ENCODE measurements at regions not wholly inside any gene's neighbourhood (a gene's known extent, or its start where the extent isn't known, plus 50 kb on each side); places are given as distances from the start of the nearest gene placed in this dataset.
A peak's percentile ranks its signal among the peaks of the same experiment; 100 is the strongest.
"Not testable (repeated sequence)": the region's sequence is repeated elsewhere in the genome, so short reads cannot be mapped to it uniquely, and the experiment has no call there.

GRCh38 chr9:39665020-39665419, 309.6 kb downstream of the SPATA31A1 start:
- not testable (repeated sequence) for DNase-seq (ENCODE audit: low read depth in 2 of 2)

DNA sequence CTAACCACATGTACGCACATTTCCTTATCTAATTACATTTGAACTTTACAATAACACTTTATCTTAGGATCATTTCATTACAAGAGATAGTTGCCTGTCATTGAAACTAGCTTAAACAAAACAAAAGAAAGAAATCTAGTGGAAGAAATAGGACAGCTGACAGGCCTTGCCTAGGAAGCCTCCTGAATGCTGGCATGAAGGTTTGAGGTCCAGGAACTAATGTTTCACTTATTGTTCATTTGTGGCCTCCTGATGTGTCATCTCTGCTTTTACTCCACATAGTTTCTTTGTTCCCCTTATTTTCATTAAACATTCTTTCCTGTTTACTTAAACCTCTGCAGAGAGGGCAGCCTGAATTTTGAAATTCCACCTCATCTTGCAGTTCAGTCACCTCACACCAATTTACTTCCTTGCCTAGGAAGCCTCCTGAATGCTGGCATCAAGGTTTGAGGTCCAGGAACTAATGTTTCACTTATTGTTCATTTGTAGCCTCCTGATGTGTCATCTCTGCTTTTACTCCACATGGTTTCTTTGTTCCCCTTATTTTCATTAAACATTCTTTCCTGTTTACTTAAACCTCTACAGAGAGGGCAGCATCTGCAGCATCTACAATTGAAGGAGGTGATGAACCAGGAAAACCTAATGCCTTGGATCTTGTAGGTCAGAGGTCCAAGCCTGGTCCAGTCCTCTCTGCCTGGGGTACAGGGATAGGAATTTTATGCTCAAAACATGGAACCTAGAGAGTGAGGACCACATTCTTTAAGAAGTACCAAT, 319.2 kb downstream of the SPATA31A1 start:
- not testable (repeated sequence) for DNase-seq (ENCODE audit: low read depth in 2 of 2)

DNA sequence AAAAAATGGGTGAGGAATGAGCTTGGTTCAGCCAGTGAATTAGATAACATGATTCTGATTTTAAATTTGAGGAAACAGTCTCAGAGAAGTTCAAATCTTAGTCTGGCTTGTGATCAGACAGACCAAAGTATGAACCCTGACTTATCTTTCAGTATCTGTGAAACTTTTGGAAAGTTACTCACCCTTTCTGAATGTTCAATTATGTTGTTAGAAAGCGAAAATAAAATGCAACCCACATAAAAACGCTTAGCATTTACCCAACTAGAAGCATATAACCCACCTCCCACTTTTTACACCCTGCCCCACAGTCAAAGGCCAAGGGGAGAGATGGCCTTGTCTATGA, 319.7 kb downstream of the SPATA31A1 start:
- not testable (repeated sequence) for DNase-seq (ENCODE audit: low read depth in 2 of 2)

DNA sequence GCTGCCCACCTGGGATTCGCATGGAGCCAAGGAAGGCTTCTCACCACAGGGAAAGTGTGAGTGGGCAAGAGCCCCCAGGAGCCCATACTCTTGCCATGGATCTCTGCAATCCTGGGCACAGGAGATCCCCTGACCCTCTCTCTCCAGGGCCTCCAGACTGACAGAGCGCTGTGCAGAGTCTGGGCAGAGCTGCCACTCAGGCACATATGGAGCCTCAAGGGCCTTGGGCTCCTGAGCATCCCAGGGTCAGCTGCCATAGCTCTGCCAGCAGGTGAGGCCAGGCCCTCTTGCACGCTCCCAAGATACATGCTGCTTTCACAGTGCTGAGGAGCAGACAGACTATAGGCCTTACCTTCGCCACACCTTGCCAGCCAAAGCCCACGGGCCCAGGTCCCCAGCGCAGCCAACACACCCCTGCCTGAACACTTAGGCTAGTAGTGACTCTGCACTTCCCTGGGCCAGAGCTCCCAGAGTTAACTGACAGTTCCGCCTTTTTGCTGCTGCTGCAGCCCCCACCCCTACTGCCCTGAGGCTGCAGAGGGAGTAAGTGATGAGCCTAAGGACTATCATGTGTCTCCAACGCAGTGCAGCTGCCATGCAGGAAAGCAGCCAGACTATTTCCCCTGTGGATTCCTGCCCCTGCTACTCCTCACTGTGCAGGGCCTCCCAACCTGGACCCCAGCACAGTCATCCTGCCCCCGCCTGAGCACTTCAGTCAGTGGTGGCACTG, 323.2 kb downstream of the SPATA31A1 start:
- not testable (repeated sequence) for DNase-seq (ENCODE audit: low read depth in 2 of 2)

GRCh38 chr9:39680694-39681401, 325.4 kb downstream of the SPATA31A1 start:
- DNase-seq (ENCODE audit: low read depth in 2 of 2), result not testable (repeated sequence)

- DNase-seq (ENCODE audit: low read depth in 2 of 2), result not testable (repeated sequence)
Observed at GRCh38 chr9:39728862-39729261, 373.4 kb downstream of the SPATA31A1 start.

GRCh38 chr9:39744898-39745297, 389.4 kb downstream of the SPATA31A1 start:
- not testable (repeated sequence) for DNase-seq (ENCODE audit: low read depth in 2 of 2)

- DNase-seq (ENCODE audit: low read depth in 2 of 2), result not testable (repeated sequence)
Observed at GRCh38 chr9:39775570-39775969, 420.1 kb downstream of the SPATA31A1 start.

DNA sequence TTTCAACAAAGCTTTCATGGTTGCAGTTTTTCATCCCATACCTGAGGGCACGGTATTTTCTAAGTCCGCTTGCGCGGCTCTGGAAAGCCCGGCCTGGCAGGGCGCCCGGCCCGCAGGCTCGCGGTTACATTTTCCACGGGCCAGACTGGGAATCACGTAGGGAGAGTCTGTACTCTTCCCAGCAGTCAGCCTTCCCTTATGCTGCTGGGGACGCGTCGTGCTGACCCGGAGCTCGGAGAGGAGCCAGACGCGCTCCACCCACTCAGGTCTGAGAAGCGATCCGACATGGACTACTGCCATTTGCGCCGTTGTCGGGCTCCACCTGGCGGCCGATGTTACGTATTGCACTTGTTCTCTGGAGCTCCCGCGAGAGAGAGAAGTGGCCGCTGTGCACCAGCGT, 435.9 kb downstream of the SPATA31A1 start:
- DNase-seq (ENCODE audit: low read depth in 2 of 2), result not testable (repeated sequence)

- not testable (repeated sequence) for DNase-seq (ENCODE audit: low read depth in 2 of 2)
Observed at GRCh38 chr9:39797935-39798334, 442.5 kb downstream of the SPATA31A1 start.

DNA sequence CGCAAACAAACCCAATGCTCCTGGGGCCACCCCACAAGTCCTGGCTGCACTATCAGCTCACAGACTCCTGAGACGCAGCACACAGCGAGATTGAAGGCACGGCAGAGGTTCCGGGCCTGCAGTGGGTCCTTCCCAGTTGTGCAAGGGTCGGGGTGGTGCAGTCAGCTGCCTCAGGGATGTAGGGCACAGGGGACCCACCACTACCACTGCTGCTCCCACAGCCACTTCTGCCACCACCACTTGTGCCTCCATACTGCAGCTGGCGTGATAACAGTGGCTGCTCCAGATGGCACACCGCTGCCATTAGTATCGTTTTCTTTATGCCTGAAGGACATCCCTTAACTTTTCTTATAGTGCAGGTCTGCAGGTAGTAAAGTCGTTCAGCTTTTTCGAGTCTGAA, 443.8 kb downstream of the SPATA31A1 start:
- DNase-seq (ENCODE audit: low read depth in 2 of 2), result not testable (repeated sequence)

- not testable (repeated sequence) for DNase-seq (ENCODE audit: low read depth in 2 of 2)
Observed at GRCh38 chr9:39802561-39802960, 447.1 kb downstream of the SPATA31A1 start.

GRCh38 chr9:39809401-39810226, 454.1 kb downstream of the SPATA31A1 start:
- peak in 1 of 2 experiments; percentile 5 for DNase-seq (ENCODE audit: low read depth in 2 of 2)

GRCh38 chr9:39810401-39810800, 454.9 kb downstream of the SPATA31A1 start:
- DNase-seq (ENCODE audit: low read depth in 2 of 2), result not testable (repeated sequence)

DNA sequence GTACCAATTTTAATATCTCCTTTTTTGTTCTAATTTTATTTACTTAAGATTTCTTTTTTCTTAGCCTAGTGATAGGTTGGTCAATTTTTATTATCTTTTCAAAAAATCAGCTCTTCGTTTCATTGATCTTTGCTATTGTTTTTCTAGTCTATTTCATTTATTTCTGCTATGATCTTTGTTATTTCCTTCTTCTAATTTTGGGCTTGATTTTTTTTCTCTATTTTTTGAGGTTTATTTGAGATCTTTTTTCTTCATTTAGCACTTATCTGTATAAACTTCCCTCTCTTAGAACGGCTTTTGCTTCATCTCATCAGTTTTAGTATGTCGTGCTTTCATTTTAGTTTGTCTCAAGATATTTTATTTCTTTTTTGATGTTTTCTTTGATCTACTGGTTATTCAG, 456.1 kb downstream of the SPATA31A1 start:
- not testable (repeated sequence) for DNase-seq (ENCODE audit: low read depth in 2 of 2)

GRCh38 chr9:39828457-39828856, 473.0 kb downstream of the SPATA31A1 start:
- not testable (repeated sequence) for DNase-seq (ENCODE audit: low read depth in 2 of 2)
